ENCODE measurements at regions not wholly inside any gene's neighbourhood (a gene's known extent, or its start where the extent isn't known, plus 50 kb on each side); places are given as distances from the start of the nearest gene placed in this dataset.

DNA sequence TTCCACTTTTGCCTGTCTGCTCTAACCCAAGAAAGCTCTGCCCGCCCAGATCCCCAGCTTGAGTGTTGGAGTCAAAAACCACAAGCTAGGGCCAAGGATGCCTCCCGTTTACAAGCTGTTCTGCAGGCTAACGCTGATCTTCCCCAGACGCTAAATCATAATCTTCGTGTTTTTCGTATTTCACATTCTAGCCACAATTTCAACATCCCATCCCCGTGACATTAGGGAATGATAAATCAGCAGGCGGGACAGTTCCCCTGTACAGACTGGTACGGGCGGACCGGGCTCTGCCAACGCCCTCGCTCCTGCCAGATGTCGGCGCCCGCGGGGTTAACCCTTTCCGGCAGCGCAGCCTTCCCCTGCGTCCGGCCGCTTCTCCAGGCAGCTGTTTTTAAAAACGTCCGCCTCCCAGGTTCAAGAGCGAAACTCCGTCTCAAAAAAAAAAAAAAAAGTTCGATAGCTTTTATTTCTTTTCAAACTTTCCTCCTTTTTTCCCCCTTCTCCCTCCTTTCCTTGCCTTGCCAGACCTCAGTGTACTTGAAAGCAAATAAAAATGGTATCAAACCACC, 81.0 kb upstream of the BNC1 start:
- no peaks in the 10 kb centered on the region for H3K36me3 ChIP-seq
- no peak for TF ChIP-seq POLR2AphosphoS5 (IDR thresholded peaks at IDR 0.05)
- TF ChIP-seq POLR2A (IDR thresholded peaks at IDR 0.05), result no peak
- no peak for TF ChIP-seq CTCF (IDR thresholded peaks at IDR 0.05)
- no peak for TF ChIP-seq EP300 (IDR thresholded peaks at IDR 0.05)
- peaks cover 0 to 52% (median 16%) of the 10 kb centered on the region in 3 donors for H3K27me3 ChIP-seq
- 0 to 2% (median 1%) methylated on average over 27 of the region's 27 CpGs for whole genome bisulfite sequencing, 5 donors
- intact Hi-C loops (cut with DNase I; ENCODE audit: low total_unique reads), result no loop called here
- no peaks in the 10 kb centered on the region for H3K9me3 ChIP-seq
- peaks cover 4 to 10% (median 9%) of the 10 kb centered on the region in 4 donors for H3K4me1 ChIP-seq
- peak overlapping the region; percentile 24 to 35 (median 33) for H3K4me3 ChIP-seq
- peak in 1 of 2 donors; percentile 65 for DNase-seq
- no peak overlapping the region for H3K27ac ChIP-seq

- Histone ChIP-seq H3K9me3 (no peaks in the 10 kb centered on the region), H3K36me3 (no peaks in the 10 kb centered on the region), H3K27ac (no peak overlapping the region), H3K4me3 (no peak overlapping the region), H3K27me3 (peaks cover 0 to 81% (median 22%) of the 10 kb centered on the region in 3 donors), H3K4me1 (no peaks in the 10 kb centered on the region)
- intact Hi-C loops (cut with DNase I; ENCODE audit: low total_unique reads), result no loop called here
- TF ChIP-seq EP300 (IDR thresholded peaks at IDR 0.05), result no peak
- no peak for TF ChIP-seq POLR2AphosphoS5 (IDR thresholded peaks at IDR 0.05)
- no peak for TF ChIP-seq POLR2A (IDR thresholded peaks at IDR 0.05)
- no peak for TF ChIP-seq CTCF (IDR thresholded peaks at IDR 0.05)
- 18 to 27% (median 20%) methylated on average over 9 of the region's 9 CpGs for WGBS, 5 donors
- peak in 1 of 2 donors; percentile 28 for DNase-seq
Measured at GRCh38 chr15:83372434-83372891, 74.7 kb upstream of the SH3GL3 start.

- DNase-seq, result peak in 1 of 2 donors; percentile 21
Measured at GRCh38 chr15:83378921-83379578, 68.1 kb upstream of the SH3GL3 start.

GRCh38 chr15:83379579-83379959, 67.6 kb upstream of the SH3GL3 start:
- Histone ChIP-seq H3K27me3 (peaks cover 0 to 78% (median 26%) of the 10 kb centered on the region in 3 donors), H3K9me3 (no peaks in the 10 kb centered on the region), H3K4me3 (no peak overlapping the region)

More at GRCh38 chr15:83378921-83379578, 68.1 kb upstream of the SH3GL3 start:
- Histone ChIP-seq H3K4me1 (peaks cover 0 to 11% (median 4%) of the 10 kb centered on the region in 4 donors), H3K27me3 (peaks cover 0 to 83% (median 26%) of the 10 kb centered on the region in 3 donors), H3K4me3 (no peak overlapping the region), H3K36me3 (no peaks in the 10 kb centered on the region), H3K9me3 (no peaks in the 10 kb centered on the region), H3K27ac (no peak overlapping the region)
- intact Hi-C loops (cut with DNase I; ENCODE audit: low total_unique reads), result no loop called here
- 3 to 8% (median 5%) methylated on average over 8 to 34 of the region's 34 CpGs for WGBS, 5 donors
- TF ChIP-seq CTCF (IDR thresholded peaks at IDR 0.05) (no peak), POLR2A (IDR thresholded peaks at IDR 0.05) (no peak), POLR2AphosphoS5 (IDR thresholded peaks at IDR 0.05) (no peak), EP300 (IDR thresholded peaks at IDR 0.05) (no peak)

More at GRCh38 chr15:83379579-83379959, 67.6 kb upstream of the SH3GL3 start:
- no peak overlapping the region for H3K27ac ChIP-seq
- H3K36me3 ChIP-seq, result no peaks in the 10 kb centered on the region
- TF ChIP-seq POLR2AphosphoS5 (IDR thresholded peaks at IDR 0.05), result no peak
- TF ChIP-seq CTCF (IDR thresholded peaks at IDR 0.05), result no peak
- no peak for TF ChIP-seq EP300 (IDR thresholded peaks at IDR 0.05)
- no peak for TF ChIP-seq POLR2A (IDR thresholded peaks at IDR 0.05)
- intact Hi-C loops (cut with DNase I; ENCODE audit: low total_unique reads), result no loop called here
- H3K4me1 ChIP-seq, result peaks cover 0 to 11% (median 4%) of the 10 kb centered on the region in 4 donors
- DNase-seq, result no peak
- WGBS, 5 donors, result 23 to 76% (median 28%) methylated on average over 5 to 19 of the region's 19 CpGs

Data from stomach (tissue), 8 donors.